SK-N-SH (cell line): ENCODE measurements at regions not wholly inside any gene's neighbourhood (a gene's known extent, or its start where the extent isn't known, plus 50 kb on each side); places are given as distances from the start of the nearest gene placed in this dataset.

Experiments
- CTCF ChIA-PET: fragments of 300-600, 350-600 bp; formaldehyde crosslinking; extraction: SDS; loops from one replicate; lab custom pipeline; 2021; lab: Yijun Ruan, JAX
- POLR2A ChIA-PET: fragments of 350-600 bp; sonication (Branson Sonifier 250); formaldehyde crosslinking; extraction: SDS; loops from one replicate; lab custom pipeline; 2020; ENCODE audit warnings: antibody characterized with exemption, inconsistent platforms; lab: Yijun Ruan, JAX
- DNase-seq: peaks from one replicate; pipeline ENCODE4 v3.0.0; 2012
- H2AFZ ChIP-seq: fragments of 200-600 bp; sonication (generic); 2 replicates; pipeline ENCODE4 v1.8.1; 2016; ENCODE audit warnings: antibody characterized with exemption, mild to moderate bottlenecking, low read depth
- H3F3A ChIP-seq: fragments of 200-600 bp; sonication (generic); replicated peaks from 2 replicates; pipeline ENCODE3; 2016; ENCODE audit warnings: antibody characterized with exemption, mild to moderate bottlenecking; ENCODE audit not compliant: insufficient read depth
- H3K27ac ChIP-seq, 2 experiments: fragments of 200-500 bp in 1 of 2; fragments of 200-600 bp in 1 of 2; sonication (Bioruptor generic) in 1 of 2; sonication (generic), shearing (Covaris generic) in 1 of 2; 2 replicates each; pipeline versions ENCODE4 v1.5.1 to v1.6.1; 2014 to 2016; ENCODE audit warnings: low read depth in 2 of 2, inconsistent platforms in 1 of 2, low read length in 1 of 2, mild to moderate bottlenecking in 1 of 2, mixed read lengths in 1 of 2
- H3K27me3 ChIP-seq: fragments of 200-600 bp; sonication (generic), shearing (Covaris generic); 2 replicates; pipeline ENCODE4 v1.6.1; 2016; ENCODE audit warnings: mixed run types; ENCODE audit not compliant: insufficient read depth
- H3K36me3 ChIP-seq, 2 experiments: fragments of 200-500 bp in 1 of 2; fragments of 200-600 bp in 1 of 2; sonication (Bioruptor generic) in 1 of 2; sonication (generic) in 1 of 2; replicated peaks in 1 of 2; 2 replicates each; pipeline versions ENCODE3 to v1.5.1; 2014 to 2016; ENCODE audit warnings: low read length in 1 of 2, mild to moderate bottlenecking in 1 of 2; ENCODE audit not compliant: insufficient read depth in 2 of 2, control insufficient read depth in 1 of 2
- H3K4me1 ChIP-seq, 2 experiments: fragments of 200-500 bp in 1 of 2; fragments of 200-600 bp in 1 of 2; sonication (Bioruptor generic) in 1 of 2; sonication (generic), shearing (Covaris generic) in 1 of 2; 2 replicates each; pipeline versions ENCODE4 v1.5.1 to v1.6.1; 2014 to 2016; ENCODE audit warnings: low read depth in 1 of 2, low read length in 1 of 2, mixed run types in 1 of 2; ENCODE audit not compliant: insufficient read depth in 2 of 2, control insufficient read depth in 1 of 2
- H3K4me2 ChIP-seq: fragments of 200-600 bp; sonication (generic), shearing (Covaris generic); 2 replicates; pipeline ENCODE4 v1.6.1; 2017; ENCODE audit warnings: mixed run types
- H3K4me3 ChIP-seq, 2 experiments: fragments of 200-500 bp in 1 of 2; fragments of 200-600 bp in 1 of 2; sonication (Bioruptor generic) in 1 of 2; sonication (generic), shearing (Covaris generic) in 1 of 2; 2 replicates each; pipeline versions ENCODE4 v1.5.1 to v1.8.1; 2014 to 2016; ENCODE audit warnings: low read depth in 2 of 2, inconsistent platforms in 1 of 2, low read length in 1 of 2, mild to moderate bottlenecking in 1 of 2, mixed read lengths in 1 of 2, moderate library complexity in 1 of 2
- H3K79me2 ChIP-seq: fragments of 200-600 bp; sonication (generic); 2 replicates; pipeline ENCODE4 v1.8.1; 2017; ENCODE audit warnings: mild to moderate bottlenecking; ENCODE audit not compliant: insufficient read depth
- H3K9ac ChIP-seq: fragments of 200-600 bp; sonication (generic); 2 replicates; pipeline ENCODE4 v1.6.1; 2017; ENCODE audit warnings: mixed run types
- H3K9me2 ChIP-seq: fragments of 200-600 bp; sonication (generic); 2 replicates; pipeline ENCODE4 v1.6.1; 2017; ENCODE audit warnings: mixed run types
- H3K9me3 ChIP-seq: fragments of 200-600 bp; sonication (generic); 2 replicates; pipeline ENCODE4 v1.6.1; 2017; ENCODE audit warnings: mixed run types, mild to moderate bottlenecking, moderate library complexity
- H4K20me1 ChIP-seq: fragments of 200-600 bp; sonication (generic); 2 replicates; pipeline ENCODE4 v1.6.1; 2017; ENCODE audit warnings: mild to moderate bottlenecking, mixed run types; ENCODE audit not compliant: insufficient read depth
- CHD2 ChIP-seq: fragments of 150-350 bp; IDR thresholded peaks from 2 replicates; pipeline ENCODE4 v1.6.1; 2018; ENCODE audit warnings: low read length; ENCODE audit not compliant: partially characterized antibody
- FOXM1 ChIP-seq: IDR thresholded peaks from 2 replicates; pipeline ENCODE4 v1.4.0; 2012; ENCODE audit warnings: low read depth, mild to moderate bottlenecking
- GATA2 ChIP-seq: sonication (generic); formaldehyde crosslinking; IDR thresholded peaks from 2 replicates; pipeline ENCODE4 v1.5.0; 2020; ENCODE audit warnings: mild to moderate bottlenecking, missing genetic modification reagents
- MAX ChIP-seq: IDR thresholded peaks from 2 replicates; pipeline ENCODE4 v1.4.0; 2012; ENCODE audit warnings: low read depth
- NRF1 ChIP-seq: IDR thresholded peaks from 2 replicates; pipeline ENCODE4 v1.6.1; 2012; ENCODE audit warnings: low read depth, mild to moderate bottlenecking, low read length
- POLR2AphosphoS5 ChIP-seq: IDR thresholded peaks from 2 replicates; pipeline ENCODE4 v1.6.1; 2012; ENCODE audit warnings: low read depth, low read length
- RAD21 ChIP-seq: IDR thresholded peaks from 2 replicates; pipeline ENCODE4 v1.6.1; 2012; ENCODE audit warnings: mild to moderate bottlenecking, low read length
- RFX5 ChIP-seq: IDR thresholded peaks from 2 replicates; pipeline ENCODE4 v1.6.1; 2012; ENCODE audit warnings: mild to moderate bottlenecking, improper control_type of control experiment, low read length
- RXRA ChIP-seq: IDR thresholded peaks from 2 replicates; pipeline ENCODE4 v1.4.0; 2012; ENCODE audit warnings: low read depth, mild to moderate bottlenecking, borderline replicate concordance
- SIN3A ChIP-seq: IDR thresholded peaks from 2 replicates; pipeline ENCODE4 v1.6.1; 2012; ENCODE audit warnings: low read depth, mild to moderate bottlenecking, low read length, moderate library complexity, borderline replicate concordance
- SMC3 ChIP-seq: IDR thresholded peaks from 2 replicates; pipeline ENCODE4 v1.6.1; 2012; ENCODE audit warnings: low read depth, low read length, improper control_type of control experiment
- TAF1 ChIP-seq: IDR thresholded peaks from 2 replicates; pipeline ENCODE4 v1.6.1; 2012; ENCODE audit warnings: low read depth, mild to moderate bottlenecking, low read length, moderate library complexity, borderline replicate concordance
- WGBS: methylation state at CpG from one replicate; pipeline ENCODE4 v1.1.6; 2017; ENCODE audit warnings: low lambda C conversion rate; 5-methylcytosine and 5-hydroxymethylcytosine counted together
- TF ChIP-seq, protein P1 (sequence below): fragments of 200-600 bp; sonication (generic); IDR thresholded peaks from 2 replicates; pipeline ENCODE4 v1.6.1; 2017; ENCODE audit warnings: antibody characterized with exemption, mild to moderate bottlenecking, moderate library complexity

GRCh38 chr12:45128637-45129036, 77.7 kb upstream of the DBX2 start:
- H3K79me2 ChIP-seq, result no peaks in the 10 kb centered on the region; the same call in 1 of the 2 replicates
- H3F3A ChIP-seq, result no peaks in the 10 kb centered on the region
- no peak overlapping the region for H2AFZ ChIP-seq
- H3K9me3 ChIP-seq, result no peaks in the 10 kb centered on the region
- no peaks in the 10 kb centered on the region for H3K9me2 ChIP-seq
- H3K4me2 ChIP-seq, result no peak overlapping the region
- no peak overlapping the region for H3K4me3 ChIP-seq
- no peak overlapping the region for H3K9ac ChIP-seq
- no peak overlapping the region for H3K27ac ChIP-seq
- H3K27me3 ChIP-seq, result no peaks in the 10 kb centered on the region
- ChIA-PET CTCF (interaction anchor here (1.4 kb wide), 1 partner anchor 157 kb away, joined by 5 read pairs; no protein-coding TSS in a partner anchor), POLR2A (no interaction called here)
- TF ChIP-seq MAX (no peak), NRF1 (no peak), GATA2 (CRISPR knock-in tag) (no peak), POLR2AphosphoS5 (no peak), SIN3A (no peak), TAF1 (no peak), SMC3 (no peak)
- H3K4me1 ChIP-seq, result no peaks in the 10 kb centered on the region
- no peak for DNase-seq
- no peaks in the 10 kb centered on the region for H4K20me1 ChIP-seq
- no peaks in the 10 kb centered on the region for H3K36me3 ChIP-seq
- WGBS, result 50% methylated on average over 1 of the region's 1 CpG

GRCh38 chr12:45130881-45131281, 80.0 kb upstream of the DBX2 start:
- no peak overlapping the region for H3K27ac ChIP-seq
- 4% methylated on average over 3 of the region's 3 CpGs for WGBS
- H3K4me2 ChIP-seq, result no peak overlapping the region
- H3F3A ChIP-seq, result no peaks in the 10 kb centered on the region
- H3K79me2 ChIP-seq, result no peaks in the 10 kb centered on the region; the same call in 1 of the 2 replicates
- TF ChIP-seq, protein P1, sequence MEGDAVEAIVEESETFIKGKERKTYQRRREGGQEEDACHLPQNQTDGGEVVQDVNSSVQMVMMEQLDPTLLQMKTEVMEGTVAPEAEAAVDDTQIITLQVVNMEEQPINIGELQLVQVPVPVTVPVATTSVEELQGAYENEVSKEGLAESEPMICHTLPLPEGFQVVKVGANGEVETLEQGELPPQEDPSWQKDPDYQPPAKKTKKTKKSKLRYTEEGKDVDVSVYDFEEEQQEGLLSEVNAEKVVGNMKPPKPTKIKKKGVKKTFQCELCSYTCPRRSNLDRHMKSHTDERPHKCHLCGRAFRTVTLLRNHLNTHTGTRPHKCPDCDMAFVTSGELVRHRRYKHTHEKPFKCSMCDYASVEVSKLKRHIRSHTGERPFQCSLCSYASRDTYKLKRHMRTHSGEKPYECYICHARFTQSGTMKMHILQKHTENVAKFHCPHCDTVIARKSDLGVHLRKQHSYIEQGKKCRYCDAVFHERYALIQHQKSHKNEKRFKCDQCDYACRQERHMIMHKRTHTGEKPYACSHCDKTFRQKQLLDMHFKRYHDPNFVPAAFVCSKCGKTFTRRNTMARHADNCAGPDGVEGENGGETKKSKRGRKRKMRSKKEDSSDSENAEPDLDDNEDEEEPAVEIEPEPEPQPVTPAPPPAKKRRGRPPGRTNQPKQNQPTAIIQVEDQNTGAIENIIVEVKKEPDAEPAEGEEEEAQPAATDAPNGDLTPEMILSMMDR, result peak; percentile 84
- TF ChIP-seq FOXM1 (no peak), SMC3 (peak; percentile 66), RAD21 (peak; percentile 91)
- no peaks in the 10 kb centered on the region for H3K9me3 ChIP-seq
- peak; percentile 65 for DNase-seq
- POLR2A ChIA-PET, result no interaction called here
- no peaks in the 10 kb centered on the region for H4K20me1 ChIP-seq
- H3K4me3 ChIP-seq, result no peak overlapping the region
- no peaks in the 10 kb centered on the region for H3K4me1 ChIP-seq
- H3K27me3 ChIP-seq, result no peaks in the 10 kb centered on the region
- H3K9me2 ChIP-seq, result no peaks in the 10 kb centered on the region
- H3K9ac ChIP-seq, result no peak overlapping the region
- CTCF ChIA-PET, result interaction anchor here (0.6 to 2.2 kb wide), 21 partner anchors 8 to 875 kb away, joined by 3 to 7 read pairs (median 3); partner anchors contain the start of gene ANO6
- no peak overlapping the region for H2AFZ ChIP-seq
- H3K36me3 ChIP-seq, result no peaks in the 10 kb centered on the region

DNA sequence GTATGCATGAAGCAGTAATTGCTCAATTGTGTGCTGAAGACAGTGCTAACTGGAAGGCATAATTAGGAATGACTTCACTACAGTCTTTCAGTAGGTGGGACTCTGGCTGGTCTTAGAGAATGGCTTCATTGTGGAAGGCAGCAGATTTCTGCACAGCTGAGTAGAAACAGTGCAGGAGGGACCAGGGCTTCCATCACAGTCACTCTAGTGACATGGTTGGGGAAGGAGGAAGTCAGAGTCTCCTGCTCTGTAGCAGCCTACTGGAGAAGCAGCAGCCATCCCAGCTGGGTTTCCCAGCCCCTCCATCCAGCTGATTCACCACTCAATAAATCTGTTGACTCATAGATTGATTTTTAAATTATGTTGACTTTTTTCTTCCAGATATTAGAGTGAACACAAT, 80.6 kb upstream of the DBX2 start:
- no peaks in the 10 kb centered on the region for H3K36me3 ChIP-seq
- no peak overlapping the region for H2AFZ ChIP-seq
- DNase-seq, result no peak
- no peaks in the 10 kb centered on the region for H3K9me3 ChIP-seq
- no peak overlapping the region for H3K4me3 ChIP-seq
- H3K27ac ChIP-seq, result no peak overlapping the region
- no peaks in the 10 kb centered on the region for H3F3A ChIP-seq
- H3K9me2 ChIP-seq, result no peaks in the 10 kb centered on the region
- no peaks in the 10 kb centered on the region; the same call in 1 of the 2 replicates for H3K79me2 ChIP-seq
- H3K9ac ChIP-seq, result no peak overlapping the region
- POLR2A ChIA-PET, result no interaction called here
- H4K20me1 ChIP-seq, result no peaks in the 10 kb centered on the region
- no peak overlapping the region for H3K4me2 ChIP-seq
- no peaks in the 10 kb centered on the region for H3K27me3 ChIP-seq
- TF ChIP-seq RFX5 (no peak), FOXM1 (no peak), TAF1 (no peak), CHD2 (no peak), RXRA (no peak), SMC3 (no peak)
- TF ChIP-seq, all 33 proteins: peak for 0
- H3K4me1 ChIP-seq, result no peaks in the 10 kb centered on the region
- CTCF ChIA-PET, result interaction anchor here (0.8 to 2.2 kb wide), 10 partner anchors 9 to 874 kb away, joined by 3 to 12 read pairs (median 5); no protein-coding TSS in a partner anchor
